CD14-positive monocyte (primary cell): ENCODE measurements at regions not wholly inside any gene's neighbourhood (a gene's known extent, or its start where the extent isn't known, plus 50 kb on each side); places are given as distances from the start of the nearest gene placed in this dataset.
"Not testable (repeated sequence)": the region's sequence is repeated elsewhere in the genome, so short reads cannot be mapped to it uniquely, and the experiment has no call there.

Experiments
- DNase-seq, 3 donors: peaks; one replicate each; pipeline ENCODE4 v3.0.0-alpha.2; 2011 to 2022
- H2AFZ ChIP-seq: 2 replicates; pipeline ENCODE4 v1.6.0; 2012; ENCODE audit warnings: mild to moderate bottlenecking, low read depth, low read length, inconsistent platforms; ENCODE audit not compliant: insufficient read depth, poor library complexity, severe bottlenecking
- H3K27ac ChIP-seq, 2 donors: 1 replicate in 1 of 2; 2 replicates in 1 of 2; pipeline ENCODE4 v1.5.1; 2012 to 2013; ENCODE audit warnings: low read length in 2 of 2, control low read depth in 1 of 2, inconsistent platforms in 1 of 2, low read depth in 1 of 2, mild to moderate bottlenecking in 1 of 2
- H3K27me3 ChIP-seq, 2 donors: one replicate each; pipeline versions ENCODE4 v1.6.0 to v1.6.1; 2011 to 2013; ENCODE audit warnings: low read length in 2 of 2; ENCODE audit not compliant: control insufficient read depth in 2 of 2, insufficient read depth in 2 of 2
- H3K36me3 ChIP-seq, 2 donors: replicated peaks in 1 of 2; 1 replicate in 1 of 2; 2 replicates in 1 of 2; pipeline versions ENCODE4 v1.5.1 to v1.6.1; 2012 to 2013; ENCODE audit warnings: low read length in 2 of 2, control low read depth in 1 of 2, inconsistent platforms in 1 of 2, mild to moderate bottlenecking in 1 of 2; ENCODE audit not compliant: insufficient read depth in 2 of 2, control insufficient read depth in 1 of 2
- H3K4me1 ChIP-seq, 2 donors: 1 replicate in 1 of 2; 2 replicates in 1 of 2; pipeline versions ENCODE4 v1.5.1 to v1.6.1; 2012 to 2013; ENCODE audit warnings: low read length in 2 of 2, control low read depth in 1 of 2, inconsistent platforms in 1 of 2, mild to moderate bottlenecking in 1 of 2, moderate library complexity in 1 of 2; ENCODE audit not compliant: insufficient read depth in 2 of 2, control insufficient read depth in 1 of 2
- H3K4me2 ChIP-seq: replicated peaks from 2 replicates; pipeline ENCODE3; 2012; ENCODE audit warnings: low read length, moderate library complexity, mild to moderate bottlenecking; ENCODE audit not compliant: poor library complexity, severe bottlenecking; ENCODE audit errors: extremely low read depth
- H3K4me3 ChIP-seq, 3 experiments: fragments of 200-600 bp in 1 of 3; sonication (generic) in 1 of 3; replicated peaks in 1 of 3; 1 replicate in 2 of 3; 2 replicates in 1 of 3; pipeline ENCODE4 v1.5.1; 2011 to 2013; ENCODE audit warnings: low read length in 3 of 3, mild to moderate bottlenecking in 3 of 3, control low read depth in 2 of 3, low read depth in 2 of 3, inconsistent platforms in 1 of 3, moderate library complexity in 1 of 3
- H3K79me2 ChIP-seq: 2 replicates; pipeline ENCODE4 v1.6.0; 2012; ENCODE audit warnings: mild to moderate bottlenecking, control low read depth, inconsistent platforms, low read length, moderate library complexity; ENCODE audit not compliant: insufficient read depth
- H3K9ac ChIP-seq: 2 replicates; pipeline ENCODE4 v1.6.0; 2017; ENCODE audit warnings: low read length, mild to moderate bottlenecking; ENCODE audit not compliant: insufficient read depth, poor library complexity, severe bottlenecking
- H3K9me3 ChIP-seq, 2 donors: replicated peaks in 1 of 2; 1 replicate in 1 of 2; 2 replicates in 1 of 2; pipeline versions ENCODE4 v1.5.1 to v1.6.1; 2012 to 2013; ENCODE audit warnings: low read length in 2 of 2, control low read depth in 1 of 2; ENCODE audit not compliant: control insufficient read depth in 1 of 2, insufficient read depth in 1 of 2
- H4K20me1 ChIP-seq: 2 replicates; pipeline ENCODE4 v1.6.0; 2012; ENCODE audit warnings: mild to moderate bottlenecking, low read length, control low read depth, moderate library complexity; ENCODE audit not compliant: insufficient read depth
- H3K27ac Mint-ChIP-seq, 7 donors: one replicate each; pipeline ENCODE4 v1.8.0; 2020; ENCODE audit warnings: mild to moderate bottlenecking in 7 of 7, mixed read lengths in 7 of 7, moderate library complexity in 6 of 7, inconsistent platforms in 2 of 7
- H3K27me3 Mint-ChIP-seq, 3 donors: one replicate each; pipeline ENCODE4 v1.8.0; 2021 to 2022; ENCODE audit warnings: low read depth in 3 of 3, mild to moderate bottlenecking in 3 of 3, mixed read lengths in 3 of 3, moderate library complexity in 3 of 3, inconsistent platforms in 1 of 3
- H3K36me3 Mint-ChIP-seq, 2 donors: one replicate each; pipeline ENCODE4 v1.8.0; 2020; ENCODE audit warnings: mixed read lengths in 2 of 2, inconsistent platforms in 1 of 2, mild to moderate bottlenecking in 1 of 2
- H3K4me1 Mint-ChIP-seq: one replicate; pipeline ENCODE4 v1.8.0; 2020; ENCODE audit warnings: mild to moderate bottlenecking, mixed read lengths
- H3K4me3 Mint-ChIP-seq, 2 donors: one replicate each; pipeline ENCODE4 v1.8.0; 2020; ENCODE audit warnings: mild to moderate bottlenecking in 2 of 2, mixed read lengths in 2 of 2, moderate library complexity in 1 of 2
- H3K9me3 Mint-ChIP-seq, 7 donors: one replicate each; pipeline ENCODE4 v1.8.0; 2020 to 2022; ENCODE audit warnings: mixed read lengths in 7 of 7, mild to moderate bottlenecking in 6 of 7, moderate library complexity in 6 of 7, inconsistent platforms in 2 of 7
- WGBS: methylation state at CpG from one replicate; pipeline ENCODE4 v1.1.5; 2013; ENCODE audit warnings: missing lambda C conversion rate; ENCODE audit not compliant: insufficient coverage; 5-methylcytosine and 5-hydroxymethylcytosine counted together
- intact Hi-C, 2 donors: fragments of 100-400 bp; cut with micrococcal nuclease; formaldehyde crosslinking; loops; one replicate each; pipeline versions ENCODE4 v1.15.0 to v1.15.1; 2023
- TF ChIP-seq, protein P1 (sequence below): fragments of 200-600 bp; IDR thresholded peaks from one replicate; pipeline ENCODE4 v1.8.0; 2022; ENCODE audit warnings: antibody characterized with exemption, mild to moderate bottlenecking

- Histone ChIP-seq H3K4me2 (no peak overlapping the region), H3K79me2 (no peaks in the 10 kb centered on the region), H3K4me1 (no peaks in the 10 kb centered on the region), H3K9ac (no peak overlapping the region), H3K9me3 (no peaks in the 10 kb centered on the region), H4K20me1 (no peaks in the 10 kb centered on the region), H3K27me3 (peaks cover 0 to 2% of the 10 kb centered on the region in 2 donors), H3K4me3 (no peak overlapping the region), H2AFZ (no peak overlapping the region), H3K27ac (no peak overlapping the region), H3K36me3 (no peaks in the 10 kb centered on the region)
- H3K27ac Mint-ChIP-seq = no peak overlapping the region
- 58% methylated on average over 1 of the region's 1 CpG for WGBS
- TF ChIP-seq, protein P1, sequence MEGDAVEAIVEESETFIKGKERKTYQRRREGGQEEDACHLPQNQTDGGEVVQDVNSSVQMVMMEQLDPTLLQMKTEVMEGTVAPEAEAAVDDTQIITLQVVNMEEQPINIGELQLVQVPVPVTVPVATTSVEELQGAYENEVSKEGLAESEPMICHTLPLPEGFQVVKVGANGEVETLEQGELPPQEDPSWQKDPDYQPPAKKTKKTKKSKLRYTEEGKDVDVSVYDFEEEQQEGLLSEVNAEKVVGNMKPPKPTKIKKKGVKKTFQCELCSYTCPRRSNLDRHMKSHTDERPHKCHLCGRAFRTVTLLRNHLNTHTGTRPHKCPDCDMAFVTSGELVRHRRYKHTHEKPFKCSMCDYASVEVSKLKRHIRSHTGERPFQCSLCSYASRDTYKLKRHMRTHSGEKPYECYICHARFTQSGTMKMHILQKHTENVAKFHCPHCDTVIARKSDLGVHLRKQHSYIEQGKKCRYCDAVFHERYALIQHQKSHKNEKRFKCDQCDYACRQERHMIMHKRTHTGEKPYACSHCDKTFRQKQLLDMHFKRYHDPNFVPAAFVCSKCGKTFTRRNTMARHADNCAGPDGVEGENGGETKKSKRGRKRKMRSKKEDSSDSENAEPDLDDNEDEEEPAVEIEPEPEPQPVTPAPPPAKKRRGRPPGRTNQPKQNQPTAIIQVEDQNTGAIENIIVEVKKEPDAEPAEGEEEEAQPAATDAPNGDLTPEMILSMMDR = no peak
- DNase-seq = no peak
- H3K36me3 Mint-ChIP-seq = no peaks in the 10 kb centered on the region
- no peaks in the 10 kb centered on the region for H3K4me1 Mint-ChIP-seq
- intact Hi-C loops = loop anchor here in 1 of 2 donors (10.0 kb wide), 1 partner anchor 69 kb away; no protein-coding TSS in a partner anchor
- H3K4me3 Mint-ChIP-seq = no peak overlapping the region
- peaks cover 0 to 5% (median 0%) of the 10 kb centered on the region in 3 donors for H3K27me3 Mint-ChIP-seq
- H3K9me3 Mint-ChIP-seq = peaks cover 0 to 2% (median 0%) of the 10 kb centered on the region in 7 donors
Observed at GRCh38 chr9:21715408-21715807, 87.0 kb upstream of the MTAP start.

DNA sequence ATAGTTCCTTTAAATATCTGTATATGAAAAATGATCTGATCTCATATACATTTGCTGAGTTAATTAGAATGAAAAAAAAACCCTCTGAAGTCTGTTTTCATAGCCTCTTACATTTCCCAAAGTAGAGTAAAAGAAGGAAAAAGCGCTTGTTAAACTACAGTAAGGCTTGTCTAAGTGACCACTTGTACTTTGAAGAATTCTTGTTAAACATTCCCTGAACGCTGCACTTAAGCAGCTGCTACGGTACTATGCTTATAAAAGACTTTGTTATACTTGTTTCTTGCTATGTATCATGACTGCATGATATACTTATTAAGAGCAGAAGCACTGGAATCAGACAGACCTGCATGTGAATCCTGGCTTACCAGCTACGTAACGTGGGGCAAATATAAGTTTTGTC, 81.7 kb upstream of the MTAP start:
- Histone ChIP-seq H3K9ac (no peak overlapping the region), H3K4me2 (no peak overlapping the region), H3K4me3 (no peak overlapping the region), H4K20me1 (no peaks in the 10 kb centered on the region), H3K27me3 (peaks cover 2 to 7% of the 10 kb centered on the region in 2 donors), H3K9me3 (no peaks in the 10 kb centered on the region), H3K27ac (no peak overlapping the region), H2AFZ (no peak overlapping the region), H3K79me2 (no peaks in the 10 kb centered on the region), H3K36me3 (no peaks in the 10 kb centered on the region), H3K4me1 (no peaks in the 10 kb centered on the region)
- Mint-ChIP-seq H3K4me1 (no peaks in the 10 kb centered on the region), H3K4me3 (no peak overlapping the region), H3K9me3 (peaks cover 0 to 4% (median 0%) of the 10 kb centered on the region in 7 donors), H3K27ac (no peak overlapping the region), H3K27me3 (peaks cover 4 to 11% (median 5%) of the 10 kb centered on the region in 3 donors), H3K36me3 (no peaks in the 10 kb centered on the region)
- DNase-seq = no peak
- TF ChIP-seq, protein P1 = no peak
- WGBS = 100% methylated on average over 1 of the region's 5 CpGs
- intact Hi-C loops = no loop called here

DNA sequence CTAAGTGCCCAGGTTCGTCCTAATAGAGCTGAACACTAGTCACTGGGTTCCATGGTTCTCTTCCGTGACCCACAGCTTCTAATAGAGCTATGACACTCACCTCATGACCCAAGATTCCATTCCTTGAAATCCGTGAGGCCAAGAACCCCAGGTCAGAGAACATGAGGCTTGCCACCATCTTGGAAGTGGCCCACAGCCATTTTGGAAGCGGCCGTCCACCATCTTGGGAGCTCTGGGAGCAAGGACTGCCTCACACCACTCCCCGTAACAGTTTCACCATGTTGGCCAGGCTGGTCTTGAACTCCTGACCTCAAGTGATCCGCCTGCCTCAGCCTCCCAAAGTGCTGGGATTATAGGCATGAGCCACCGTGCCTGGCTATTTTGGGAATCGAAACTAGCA, 75.0 kb upstream of the MTAP start:
- H3K36me3 ChIP-seq, H3K4me1 Mint-ChIP-seq, H2AFZ ChIP-seq, H3K27me3 Mint-ChIP-seq, H3K4me3 Mint-ChIP-seq, H3K27ac ChIP-seq, H3K4me1 ChIP-seq, H3K79me2 ChIP-seq, H3K9me3 Mint-ChIP-seq, H3K4me2 ChIP-seq, H3K9me3 ChIP-seq, H4K20me1 ChIP-seq, intact Hi-C loops, H3K9ac ChIP-seq, H3K27ac Mint-ChIP-seq, H3K36me3 Mint-ChIP-seq, H3K4me3 ChIP-seq, DNase-seq: not testable (repeated sequence)
- WGBS = 77% methylated on average over 9 of the region's 9 CpGs
- peaks cover 0 to 12% of the 10 kb centered on the region in 2 donors for H3K27me3 ChIP-seq
